ENCODE measurements at regions not wholly inside any gene's neighbourhood (a gene's known extent, or its start where the extent isn't known, plus 50 kb on each side); places are given as distances from the start of the nearest gene placed in this dataset.
A peak's percentile ranks its signal among the peaks of the same experiment; 100 is the strongest.

DNA sequence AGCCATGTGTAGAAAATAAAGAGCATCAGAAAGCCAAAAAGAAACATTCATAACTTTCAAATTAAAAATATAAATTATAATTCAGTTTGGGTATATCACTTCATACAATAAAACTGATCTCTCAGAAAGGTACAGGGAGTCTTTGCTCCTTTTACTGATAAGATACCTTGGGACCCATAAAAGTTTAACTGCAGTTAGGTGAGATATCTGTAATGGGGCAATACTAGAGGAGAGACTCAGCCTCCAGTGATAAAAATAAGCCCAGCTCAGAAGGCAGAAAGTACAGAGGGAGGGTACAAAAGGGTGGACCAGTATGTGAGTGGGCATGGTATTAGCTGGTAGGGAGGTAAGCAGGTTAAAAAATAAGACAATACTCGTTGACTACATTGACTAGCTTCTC lies 180.9 kb upstream of the AGTR2 start:
- Histone ChIP-seq H3K4me3 (replicated peaks in 1 of 3; ENCODE audit: insufficient read depth in 1 of 3, low read depth in 2 of 3, low read length in 3 of 3) (no peak overlapping the region), H2AFZ (ENCODE audit: low read length) (no peak overlapping the region), H3K4me1 (ENCODE audit: insufficient read depth, low read length) (no peaks in the 10 kb centered on the region), H3K4me2 (ENCODE audit: low read depth, low read length) (no peak overlapping the region), H3K9me3 (ENCODE audit: low read length) (no peaks in the 10 kb centered on the region), H3K79me2 (ENCODE audit: insufficient read depth, low read length) (no peaks in the 10 kb centered on the region), H3K27me3 (ENCODE audit: control insufficient read depth in 1 of 2, insufficient read depth in 2 of 2, low read length in 2 of 2) (no peaks in the 10 kb centered on the region), H3K9ac (ENCODE audit: insufficient read depth, low read depth, low read length) (no peak overlapping the region), H3K36me3 (replicated peaks in 1 of 2; ENCODE audit: control insufficient read depth in 1 of 2, insufficient read depth in 2 of 2, low read length in 2 of 2) (no peaks in the 10 kb centered on the region), H3K27ac (ENCODE audit: extremely low read length, insufficient read depth, low read length) (no peak overlapping the region), H4K20me1 (ENCODE audit: insufficient read depth, low read length) (no peaks in the 10 kb centered on the region)
- POLR2A ChIA-PET, result no interaction called here
- intact Hi-C loops (cut with micrococcal nuclease; ENCODE audit: unreplicated experiment) (loop anchor here (10.0 kb wide), 1 partner anchor 215 kb away; no protein-coding TSS in a partner anchor), in situ Hi-C loops (cut with HindIII; ENCODE audit: extremely low pct_ligation_motif_present, low pct_unique_long_range_greater_than_20kb) (no loop called here)
- 14% methylated on average over 1 of the region's 1 CpG for WGBS (ENCODE audit: low lambda C conversion rate)
- CTCF ChIA-PET (ENCODE audit: low intra/inter-chr PET ratio, low total read pairs), result no interaction called here
- DNase-seq (ENCODE audit: low spot score), result no peak
- ATAC-seq, result no peak
- FAIRE-seq, result no peak
- no TSS peak for BruUV-seq (replicated peaks)
- TF ChIP-seq ZFP36 (IDR thresholded peaks at IDR 0.05; ENCODE audit: borderline replicate concordance, low read depth, low read length, partially characterized antibody), result no peak
- TF ChIP-seq GATA4 (IDR thresholded peaks at IDR 0.05; ENCODE audit: borderline replicate concordance, low read depth), result no peak
- TF ChIP-seq RORA (CRISPR knock-in tag; IDR thresholded peaks at IDR 0.05), result no peak
- TF ChIP-seq, protein P1, sequence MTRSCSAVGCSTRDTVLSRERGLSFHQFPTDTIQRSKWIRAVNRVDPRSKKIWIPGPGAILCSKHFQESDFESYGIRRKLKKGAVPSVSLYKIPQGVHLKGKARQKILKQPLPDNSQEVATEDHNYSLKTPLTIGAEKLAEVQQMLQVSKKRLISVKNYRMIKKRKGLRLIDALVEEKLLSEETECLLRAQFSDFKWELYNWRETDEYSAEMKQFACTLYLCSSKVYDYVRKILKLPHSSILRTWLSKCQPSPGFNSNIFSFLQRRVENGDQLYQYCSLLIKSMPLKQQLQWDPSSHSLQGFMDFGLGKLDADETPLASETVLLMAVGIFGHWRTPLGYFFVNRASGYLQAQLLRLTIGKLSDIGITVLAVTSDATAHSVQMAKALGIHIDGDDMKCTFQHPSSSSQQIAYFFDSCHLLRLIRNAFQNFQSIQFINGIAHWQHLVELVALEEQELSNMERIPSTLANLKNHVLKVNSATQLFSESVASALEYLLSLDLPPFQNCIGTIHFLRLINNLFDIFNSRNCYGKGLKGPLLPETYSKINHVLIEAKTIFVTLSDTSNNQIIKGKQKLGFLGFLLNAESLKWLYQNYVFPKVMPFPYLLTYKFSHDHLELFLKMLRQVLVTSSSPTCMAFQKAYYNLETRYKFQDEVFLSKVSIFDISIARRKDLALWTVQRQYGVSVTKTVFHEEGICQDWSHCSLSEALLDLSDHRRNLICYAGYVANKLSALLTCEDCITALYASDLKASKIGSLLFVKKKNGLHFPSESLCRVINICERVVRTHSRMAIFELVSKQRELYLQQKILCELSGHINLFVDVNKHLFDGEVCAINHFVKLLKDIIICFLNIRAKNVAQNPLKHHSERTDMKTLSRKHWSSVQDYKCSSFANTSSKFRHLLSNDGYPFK (CRISPR knock-in tag; IDR thresholded peaks at IDR 0.05; ENCODE audit: borderline replicate concordance), result no peak
- no peak for TF ChIP-seq ZSCAN20 (CRISPR knock-in tag; IDR thresholded peaks at IDR 0.05; ENCODE audit: borderline replicate concordance)

DNA sequence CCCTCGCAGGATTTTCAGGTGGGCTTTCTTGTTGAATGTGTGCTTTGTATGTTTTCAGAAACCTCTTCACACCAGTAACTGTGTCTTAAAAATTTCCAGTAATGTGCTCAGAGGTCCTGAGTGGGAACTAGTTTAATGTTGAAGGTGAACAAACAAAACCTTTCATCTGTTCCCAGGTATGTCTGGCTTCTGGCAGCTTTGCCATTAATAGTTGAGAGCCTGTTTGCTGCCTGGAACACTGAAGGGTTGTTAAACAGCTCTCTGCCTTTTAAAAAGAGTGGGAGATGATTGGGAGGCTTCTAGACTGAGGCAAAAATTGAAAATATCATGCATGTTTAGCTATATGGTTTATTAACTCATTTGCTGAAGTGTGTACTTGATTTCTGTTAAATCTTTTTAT lies 161.2 kb upstream of the AGTR2 start:
- H3K27ac ChIP-seq (ENCODE audit: extremely low read length, insufficient read depth, low read length), result no peak overlapping the region
- no peaks in the 10 kb centered on the region for H3K36me3 ChIP-seq (replicated peaks in 1 of 2; ENCODE audit: control insufficient read depth in 1 of 2, insufficient read depth in 2 of 2, low read length in 2 of 2)
- intact Hi-C loops (cut with micrococcal nuclease; ENCODE audit: unreplicated experiment), result no loop called here
- FAIRE-seq (no peak), DNase-seq (ENCODE audit: low spot score) (no peak), ATAC-seq (no peak)
- no peaks in the 10 kb centered on the region for H3K79me2 ChIP-seq (ENCODE audit: insufficient read depth, low read length)
- POLR2A ChIA-PET, result no interaction called here
- H3K4me2 ChIP-seq (ENCODE audit: low read depth, low read length), result peak overlapping the region; percentile 62; the same call in 1 of the 2 replicates
- no peak overlapping the region for H3K9ac ChIP-seq (ENCODE audit: insufficient read depth, low read depth, low read length)
- H3K27me3 ChIP-seq (ENCODE audit: control insufficient read depth in 1 of 2, insufficient read depth in 2 of 2, low read length in 2 of 2), result no peaks in the 10 kb centered on the region
- no peaks in the 10 kb centered on the region for H4K20me1 ChIP-seq (ENCODE audit: insufficient read depth, low read length)
- no peak overlapping the region for H2AFZ ChIP-seq (ENCODE audit: low read length)
- peaks cover 15% of the 10 kb centered on the region for H3K4me1 ChIP-seq (ENCODE audit: insufficient read depth, low read length)
- in situ Hi-C loops (cut with HindIII; ENCODE audit: extremely low pct_ligation_motif_present, low pct_unique_long_range_greater_than_20kb), result no loop called here
- no peak overlapping the region for H3K4me3 ChIP-seq (replicated peaks in 1 of 3; ENCODE audit: insufficient read depth in 1 of 3, low read depth in 2 of 3, low read length in 3 of 3)
- no peaks in the 10 kb centered on the region for H3K9me3 ChIP-seq (ENCODE audit: low read length)
- WGBS (ENCODE audit: low lambda C conversion rate), result 91% methylated on average over 1 of the region's 1 CpG
- no TSS peak for BruUV-seq (replicated peaks)
- CTCF ChIA-PET (ENCODE audit: low intra/inter-chr PET ratio, low total read pairs), result no interaction called here
- TF ChIP-seq SUZ12 (IDR thresholded peaks at IDR 0.05; ENCODE audit: low read depth, low read length), result no peak
- TF ChIP-seq, protein P2, sequence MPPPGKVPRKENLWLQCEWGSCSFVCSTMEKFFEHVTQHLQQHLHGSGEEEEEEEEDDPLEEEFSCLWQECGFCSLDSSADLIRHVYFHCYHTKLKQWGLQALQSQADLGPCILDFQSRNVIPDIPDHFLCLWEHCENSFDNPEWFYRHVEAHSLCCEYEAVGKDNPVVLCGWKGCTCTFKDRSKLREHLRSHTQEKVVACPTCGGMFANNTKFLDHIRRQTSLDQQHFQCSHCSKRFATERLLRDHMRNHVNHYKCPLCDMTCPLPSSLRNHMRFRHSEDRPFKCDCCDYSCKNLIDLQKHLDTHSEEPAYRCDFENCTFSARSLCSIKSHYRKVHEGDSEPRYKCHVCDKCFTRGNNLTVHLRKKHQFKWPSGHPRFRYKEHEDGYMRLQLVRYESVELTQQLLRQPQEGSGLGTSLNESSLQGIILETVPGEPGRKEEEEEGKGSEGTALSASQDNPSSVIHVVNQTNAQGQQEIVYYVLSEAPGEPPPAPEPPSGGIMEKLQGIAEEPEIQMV (CRISPR knock-in tag; IDR thresholded peaks at IDR 0.05; ENCODE audit: low read depth), result no peak
- no peak for TF ChIP-seq ZNF775 (CRISPR knock-in tag; IDR thresholded peaks at IDR 0.05; ENCODE audit: borderline replicate concordance)
- TF ChIP-seq ZNF30 (CRISPR knock-in tag; IDR thresholded peaks at IDR 0.05), result no peak
- no peak for TF ChIP-seq ZNF747 (CRISPR knock-in tag; IDR thresholded peaks at IDR 0.05; ENCODE audit: borderline replicate concordance)
- TF ChIP-seq CEBPB (IDR thresholded peaks at IDR 0.05; ENCODE audit: borderline replicate concordance, low read depth, low read length), result no peak
- no peak for TF ChIP-seq ZSCAN20 (CRISPR knock-in tag; IDR thresholded peaks at IDR 0.05; ENCODE audit: borderline replicate concordance)
- TF ChIP-seq ZNF101 (CRISPR knock-in tag; IDR thresholded peaks at IDR 0.05; ENCODE audit: borderline replicate concordance, low read depth), result no peak
- no peak for TF ChIP-seq ZKSCAN1 (IDR thresholded peaks at IDR 0.05; ENCODE audit: low read length)
- no peak for TF ChIP-seq ZNF670 (CRISPR knock-in tag; IDR thresholded peaks at IDR 0.05; ENCODE audit: borderline replicate concordance)
